RKO (cell line): ENCODE measurements at regions not wholly inside any gene's neighbourhood (a gene's known extent, or its start where the extent isn't known, plus 50 kb on each side); places are given as distances from the start of the nearest gene placed in this dataset.

ENCODE experiments used
- DNase-seq: peaks from one replicate; pipeline ENCODE4 v3.0.0-alpha.2; 2016; ENCODE audit warnings: low spot score

GRCh38 chr12:75672200-75672599, 160.8 kb upstream of the KRR1 start:
- DNase-seq = no peak

GRCh38 chr12:75670216-75670615, 158.8 kb upstream of the KRR1 start:
- no peak for DNase-seq

- no peak for DNase-seq
Observed at GRCh38 chr12:75666939-75667334, 155.5 kb upstream of the KRR1 start.

GRCh38 chr12:75666126-75666938, 154.9 kb upstream of the KRR1 start:
- no peak for DNase-seq

GRCh38 chr12:75665216-75665615, 153.8 kb upstream of the KRR1 start:
- no peak for DNase-seq

GRCh38 chr12:75662511-75663159, 151.2 kb upstream of the KRR1 start:
- no peak for DNase-seq

- DNase-seq = no peak
Observed at GRCh38 chr12:75661908-75662307, 150.5 kb upstream of the KRR1 start.

GRCh38 chr12:75660805-75661404, 149.5 kb upstream of the KRR1 start:
- DNase-seq = peak; percentile 94

- peak; percentile 98 for DNase-seq
Observed at GRCh38 chr12:75660107-75660530, 148.7 kb upstream of the KRR1 start.

- peak; percentile 89 for DNase-seq
Observed at GRCh38 chr12:75658901-75659823, 147.8 kb upstream of the KRR1 start.

- no peak for DNase-seq
Observed at GRCh38 chr12:75658286-75658685, 146.9 kb upstream of the KRR1 start.

GRCh38 chr12:75657831-75658230, 146.4 kb upstream of the KRR1 start:
- no peak for DNase-seq

- peak; percentile 69 for DNase-seq
Observed at GRCh38 chr12:75657354-75657753, 145.9 kb upstream of the KRR1 start.

GRCh38 chr12:75656648-75657047, 145.2 kb upstream of the KRR1 start:
- peak; percentile 96 for DNase-seq

GRCh38 chr12:75656210-75656609, 144.8 kb upstream of the KRR1 start:
- DNase-seq = no peak

- DNase-seq = no peak
Observed at GRCh38 chr12:75655315-75655806, 144.0 kb upstream of the KRR1 start.

GRCh38 chr12:75651342-75651695, 139.9 kb upstream of the KRR1 start:
- no peak for DNase-seq

GRCh38 chr12:75650595-75651341, 139.4 kb upstream of the KRR1 start:
- no peak for DNase-seq

GRCh38 chr12:75650100-75650499, 138.7 kb upstream of the KRR1 start:
- no peak for DNase-seq

- DNase-seq = no peak
Observed at GRCh38 chr12:75648856-75649255, 137.4 kb upstream of the KRR1 start.
